ENCODE measurements at regions not wholly inside any gene's neighbourhood (a gene's known extent, or its start where the extent isn't known, plus 50 kb on each side); places are given as distances from the start of the nearest gene placed in this dataset.

DNA sequence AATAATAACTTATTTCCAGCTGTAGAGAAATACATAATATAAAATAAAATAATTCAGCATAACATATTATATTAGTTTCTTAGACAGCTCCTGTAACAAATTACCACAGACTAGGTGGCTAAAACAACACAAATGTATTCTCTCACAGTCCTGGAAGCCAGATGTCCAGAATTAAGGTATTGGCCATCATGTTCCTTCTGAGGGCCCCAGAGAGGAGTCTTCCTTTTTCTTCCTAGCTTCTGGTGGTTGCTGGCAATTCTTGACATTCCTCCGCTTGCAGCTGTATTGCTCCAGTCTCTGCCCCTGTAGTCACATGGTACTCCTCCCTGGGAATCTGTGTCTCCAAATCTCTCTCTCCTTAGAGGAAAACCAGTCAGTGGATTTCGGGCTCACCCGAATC, 146.8 kb downstream of the RBM43 start:
- TF ChIP-seq, protein P1, sequence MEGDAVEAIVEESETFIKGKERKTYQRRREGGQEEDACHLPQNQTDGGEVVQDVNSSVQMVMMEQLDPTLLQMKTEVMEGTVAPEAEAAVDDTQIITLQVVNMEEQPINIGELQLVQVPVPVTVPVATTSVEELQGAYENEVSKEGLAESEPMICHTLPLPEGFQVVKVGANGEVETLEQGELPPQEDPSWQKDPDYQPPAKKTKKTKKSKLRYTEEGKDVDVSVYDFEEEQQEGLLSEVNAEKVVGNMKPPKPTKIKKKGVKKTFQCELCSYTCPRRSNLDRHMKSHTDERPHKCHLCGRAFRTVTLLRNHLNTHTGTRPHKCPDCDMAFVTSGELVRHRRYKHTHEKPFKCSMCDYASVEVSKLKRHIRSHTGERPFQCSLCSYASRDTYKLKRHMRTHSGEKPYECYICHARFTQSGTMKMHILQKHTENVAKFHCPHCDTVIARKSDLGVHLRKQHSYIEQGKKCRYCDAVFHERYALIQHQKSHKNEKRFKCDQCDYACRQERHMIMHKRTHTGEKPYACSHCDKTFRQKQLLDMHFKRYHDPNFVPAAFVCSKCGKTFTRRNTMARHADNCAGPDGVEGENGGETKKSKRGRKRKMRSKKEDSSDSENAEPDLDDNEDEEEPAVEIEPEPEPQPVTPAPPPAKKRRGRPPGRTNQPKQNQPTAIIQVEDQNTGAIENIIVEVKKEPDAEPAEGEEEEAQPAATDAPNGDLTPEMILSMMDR (IDR thresholded peaks at IDR 0.05) = no peak
- TF ChIP-seq POLR2A (IDR thresholded peaks at IDR 0.05) = no peak
- no peak for TF ChIP-seq POLR2AphosphoS5 (IDR thresholded peaks at IDR 0.05)
- no peak for TF ChIP-seq EP300 (IDR thresholded peaks at IDR 0.05)

Measured in gastroesophageal sphincter (tissue), 3 donors.